DND-41 (cell line): ENCODE measurements at regions not wholly inside any gene's neighbourhood (a gene's known extent, or its start where the extent isn't known, plus 50 kb on each side); places are given as distances from the start of the nearest gene placed in this dataset.

Source experiments
- ATAC-seq: fragments of 200-7000 bp; cut with Tn5 transposase; 3 replicates; pipeline ENCODE4 v1.9.1; 2021; ENCODE audit warnings: low read depth; ENCODE audit not compliant: insufficient read depth
- DNase-seq: peaks from one replicate; pipeline ENCODE4 v3.0.0-alpha.2; 2020
- H2AFZ ChIP-seq: 2 replicates; pipeline ENCODE4 v1.6.0; 2012; ENCODE audit warnings: low read depth, low read length
- H3K27ac ChIP-seq: 2 replicates; pipeline ENCODE4 v1.5.1; 2012; ENCODE audit warnings: low read length, inconsistent platforms
- H3K27me3 ChIP-seq: fragments of 200-600 bp; sonication (generic); 2 replicates; pipeline ENCODE4 v1.6.0; 2012; ENCODE audit warnings: low read length, mild to moderate bottlenecking, inconsistent platforms; ENCODE audit not compliant: insufficient read depth, poor library complexity
- H3K36me3 ChIP-seq: 2 replicates; pipeline ENCODE4 v1.5.1; 2012; ENCODE audit warnings: low read length, inconsistent platforms; ENCODE audit not compliant: insufficient read depth
- H3K4me1 ChIP-seq: 2 replicates; pipeline ENCODE4 v1.5.1; 2012; ENCODE audit warnings: mild to moderate bottlenecking, low read length; ENCODE audit not compliant: insufficient read depth
- H3K4me2 ChIP-seq: 2 replicates; pipeline ENCODE4 v1.6.0; 2012; ENCODE audit warnings: mild to moderate bottlenecking, moderate library complexity, low read length, inconsistent platforms; ENCODE audit not compliant: insufficient read depth
- H3K4me3 ChIP-seq, 2 experiments: fragments of 200-600 bp in 1 of 2; shearing (Covaris generic) in 1 of 2; 2 replicates each; pipeline ENCODE4 v1.5.1; 2012 to 2016; ENCODE audit warnings: inconsistent platforms in 2 of 2, low read length in 2 of 2, mild to moderate bottlenecking in 2 of 2, low read depth in 1 of 2, moderate library complexity in 1 of 2
- H3K79me2 ChIP-seq: 2 replicates; pipeline ENCODE4 v1.6.0; 2012; ENCODE audit warnings: low read length, inconsistent platforms; ENCODE audit not compliant: insufficient read depth
- H3K9ac ChIP-seq: 2 replicates; pipeline ENCODE4 v1.6.0; 2012; ENCODE audit warnings: low read depth, mild to moderate bottlenecking, inconsistent platforms, low read length, moderate library complexity
- H3K9me3 ChIP-seq: 2 replicates; pipeline ENCODE4 v1.5.1; 2012; ENCODE audit warnings: low read length, moderate library complexity, mild to moderate bottlenecking, inconsistent platforms; ENCODE audit not compliant: insufficient read depth, severe bottlenecking
- H4K20me1 ChIP-seq: 2 replicates; pipeline ENCODE4 v1.6.0; 2012; ENCODE audit warnings: low read length; ENCODE audit not compliant: insufficient read depth
- EZH2 ChIP-seq: IDR thresholded peaks from 3 replicates; pipeline ENCODE4 v1.6.1; 2012; ENCODE audit warnings: borderline replicate concordance, low read depth, mild to moderate bottlenecking, moderate library complexity, low read length, inconsistent platforms; ENCODE audit not compliant: severe bottlenecking
- TF ChIP-seq, protein P1 (sequence below): IDR thresholded peaks from 2 replicates; pipeline ENCODE4 v1.5.1; 2012; ENCODE audit warnings: borderline replicate concordance, low read length, moderate library complexity, mild to moderate bottlenecking; ENCODE audit not compliant: poor library complexity, severe bottlenecking; ENCODE audit errors: extremely low read depth

GRCh38 chr16:86300746-86301481 lies 209.4 kb upstream of the FOXF1 start:
- H4K20me1 ChIP-seq, result no peaks in the 10 kb centered on the region; the same call in 1 of the 2 replicates
- no peak overlapping the region for H2AFZ ChIP-seq
- H3K27ac ChIP-seq, result no peak overlapping the region
- no peak overlapping the region for H3K4me2 ChIP-seq
- H3K36me3 ChIP-seq, result no peaks in the 10 kb centered on the region
- no peaks in the 10 kb centered on the region for H3K4me1 ChIP-seq
- no peak for ATAC-seq
- no peak for DNase-seq
- H3K9ac ChIP-seq, result no peak overlapping the region
- no peaks in the 10 kb centered on the region for H3K9me3 ChIP-seq
- no peak overlapping the region for H3K4me3 ChIP-seq
- no peaks in the 10 kb centered on the region for H3K79me2 ChIP-seq
- peaks cover 41% of the 10 kb centered on the region for H3K27me3 ChIP-seq
- peak; percentile 74 for TF ChIP-seq EZH2
- TF ChIP-seq, protein P1, sequence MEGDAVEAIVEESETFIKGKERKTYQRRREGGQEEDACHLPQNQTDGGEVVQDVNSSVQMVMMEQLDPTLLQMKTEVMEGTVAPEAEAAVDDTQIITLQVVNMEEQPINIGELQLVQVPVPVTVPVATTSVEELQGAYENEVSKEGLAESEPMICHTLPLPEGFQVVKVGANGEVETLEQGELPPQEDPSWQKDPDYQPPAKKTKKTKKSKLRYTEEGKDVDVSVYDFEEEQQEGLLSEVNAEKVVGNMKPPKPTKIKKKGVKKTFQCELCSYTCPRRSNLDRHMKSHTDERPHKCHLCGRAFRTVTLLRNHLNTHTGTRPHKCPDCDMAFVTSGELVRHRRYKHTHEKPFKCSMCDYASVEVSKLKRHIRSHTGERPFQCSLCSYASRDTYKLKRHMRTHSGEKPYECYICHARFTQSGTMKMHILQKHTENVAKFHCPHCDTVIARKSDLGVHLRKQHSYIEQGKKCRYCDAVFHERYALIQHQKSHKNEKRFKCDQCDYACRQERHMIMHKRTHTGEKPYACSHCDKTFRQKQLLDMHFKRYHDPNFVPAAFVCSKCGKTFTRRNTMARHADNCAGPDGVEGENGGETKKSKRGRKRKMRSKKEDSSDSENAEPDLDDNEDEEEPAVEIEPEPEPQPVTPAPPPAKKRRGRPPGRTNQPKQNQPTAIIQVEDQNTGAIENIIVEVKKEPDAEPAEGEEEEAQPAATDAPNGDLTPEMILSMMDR, result no peak

DNA sequence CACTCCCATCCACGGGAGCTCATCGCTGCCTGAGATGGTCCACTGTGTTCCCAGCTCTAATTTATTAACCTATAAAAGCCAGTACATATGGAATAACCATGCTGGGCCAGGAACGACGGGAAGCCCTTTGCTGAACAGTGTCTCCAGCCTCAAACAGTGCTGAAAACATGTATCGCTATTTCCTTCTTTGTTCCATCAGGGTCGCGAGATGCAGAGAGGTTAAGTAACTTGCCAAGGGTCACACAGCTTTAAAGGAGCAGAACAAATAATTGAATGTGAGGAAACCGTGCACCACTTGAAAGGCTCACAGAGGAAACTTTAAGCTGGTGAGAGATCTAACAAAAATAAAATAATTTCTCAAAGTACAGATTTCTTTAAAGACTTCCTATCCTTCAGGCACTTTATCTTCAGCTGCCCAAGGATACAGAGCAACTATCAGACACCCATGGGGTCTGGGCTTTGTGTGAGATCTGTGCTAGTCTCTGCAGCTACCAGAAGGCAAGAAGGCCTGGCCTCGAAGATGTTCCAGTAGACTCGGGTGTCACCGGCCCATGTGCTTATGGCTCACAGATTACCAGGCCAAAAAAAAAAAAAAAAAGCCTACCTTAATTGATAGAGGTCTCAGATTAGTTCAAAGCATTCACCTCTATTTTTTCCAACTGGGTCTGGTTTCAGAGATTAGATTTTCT lies 207.8 kb upstream of the FOXF1 start:
- H3K4me2 ChIP-seq, result no peak overlapping the region
- no peak overlapping the region for H2AFZ ChIP-seq
- DNase-seq, result no peak
- H3K4me3 ChIP-seq, result no peak overlapping the region
- TF ChIP-seq, protein P1, result no peak
- TF ChIP-seq EZH2, result no peak
- H3K9me3 ChIP-seq, result no peaks in the 10 kb centered on the region
- no peak overlapping the region for H3K27ac ChIP-seq
- H4K20me1 ChIP-seq, result no peaks in the 10 kb centered on the region; the same call in 1 of the 2 replicates
- no peaks in the 10 kb centered on the region for H3K36me3 ChIP-seq
- no peak for ATAC-seq
- peaks cover 46% of the 10 kb centered on the region for H3K27me3 ChIP-seq
- no peaks in the 10 kb centered on the region for H3K4me1 ChIP-seq
- no peaks in the 10 kb centered on the region for H3K79me2 ChIP-seq
- no peak overlapping the region for H3K9ac ChIP-seq

GRCh38 chr16:86303787-86304678 lies 206.3 kb upstream of the FOXF1 start:
- no peaks in the 10 kb centered on the region; the same call in 1 of the 2 replicates for H4K20me1 ChIP-seq
- H3K27ac ChIP-seq, result no peak overlapping the region
- no peak overlapping the region for H3K4me3 ChIP-seq
- no peaks in the 10 kb centered on the region for H3K79me2 ChIP-seq
- no peak overlapping the region for H2AFZ ChIP-seq
- ATAC-seq (no peak), DNase-seq (no peak)
- peaks cover 34% of the 10 kb centered on the region for H3K27me3 ChIP-seq
- no peaks in the 10 kb centered on the region for H3K9me3 ChIP-seq
- H3K4me2 ChIP-seq, result no peak overlapping the region
- H3K4me1 ChIP-seq, result no peaks in the 10 kb centered on the region
- no peak overlapping the region for H3K9ac ChIP-seq
- no peaks in the 10 kb centered on the region for H3K36me3 ChIP-seq
- TF ChIP-seq, protein P1, result no peak
- no peak for TF ChIP-seq EZH2
